ENCODE measurements at regions not wholly inside any gene's neighbourhood (a gene's known extent, or its start where the extent isn't known, plus 50 kb on each side); places are given as distances from the start of the nearest gene placed in this dataset.
"Not testable (repeated sequence)": the region's sequence is repeated elsewhere in the genome, so short reads cannot be mapped to it uniquely, and the experiment has no call there.

DNA sequence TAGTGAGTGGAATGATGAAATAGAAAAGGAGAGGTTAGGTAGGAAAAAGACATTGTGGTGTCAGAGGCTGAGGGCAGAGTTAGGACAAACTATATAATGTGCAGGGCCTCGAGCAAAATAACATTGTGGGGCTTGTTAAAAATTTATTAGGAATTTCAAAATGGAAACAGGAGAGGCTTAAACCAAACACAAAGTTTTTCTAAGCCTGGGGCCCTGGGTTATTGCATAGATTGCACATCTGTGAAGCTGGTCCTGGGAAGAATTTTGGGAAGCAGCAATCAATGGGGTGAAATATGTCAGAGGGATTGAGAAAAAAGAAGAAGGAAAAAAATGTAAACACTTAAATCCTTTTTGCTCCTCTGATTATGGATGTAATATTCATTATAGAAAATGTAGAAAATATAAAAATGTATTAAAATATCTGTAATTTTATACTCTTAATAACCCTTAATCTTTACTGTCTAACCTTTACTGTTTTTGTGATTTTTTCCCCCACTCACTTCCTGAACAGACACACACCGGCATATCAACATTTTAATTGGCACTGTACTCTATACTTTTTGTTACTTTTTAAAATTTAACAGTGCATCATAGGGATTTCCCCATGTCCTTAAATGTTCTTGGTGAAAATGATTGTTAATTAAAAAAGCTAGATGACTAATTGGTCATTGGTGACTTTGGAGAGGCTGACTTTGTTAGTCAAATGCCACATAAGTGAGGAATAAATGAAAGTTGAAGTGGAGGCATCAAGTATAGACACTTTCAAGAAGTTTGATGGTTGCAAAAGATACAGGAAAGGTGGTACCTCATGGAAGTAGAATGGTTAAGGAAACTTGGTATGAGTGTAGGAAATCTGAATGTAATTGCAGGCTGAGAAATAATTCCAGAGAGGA is 183.4 kb downstream of the NFKBIZ start:
- no peak for DNase-seq (ENCODE audit: low read depth in 4 of 4, low spot score in 3 of 4)

DNA sequence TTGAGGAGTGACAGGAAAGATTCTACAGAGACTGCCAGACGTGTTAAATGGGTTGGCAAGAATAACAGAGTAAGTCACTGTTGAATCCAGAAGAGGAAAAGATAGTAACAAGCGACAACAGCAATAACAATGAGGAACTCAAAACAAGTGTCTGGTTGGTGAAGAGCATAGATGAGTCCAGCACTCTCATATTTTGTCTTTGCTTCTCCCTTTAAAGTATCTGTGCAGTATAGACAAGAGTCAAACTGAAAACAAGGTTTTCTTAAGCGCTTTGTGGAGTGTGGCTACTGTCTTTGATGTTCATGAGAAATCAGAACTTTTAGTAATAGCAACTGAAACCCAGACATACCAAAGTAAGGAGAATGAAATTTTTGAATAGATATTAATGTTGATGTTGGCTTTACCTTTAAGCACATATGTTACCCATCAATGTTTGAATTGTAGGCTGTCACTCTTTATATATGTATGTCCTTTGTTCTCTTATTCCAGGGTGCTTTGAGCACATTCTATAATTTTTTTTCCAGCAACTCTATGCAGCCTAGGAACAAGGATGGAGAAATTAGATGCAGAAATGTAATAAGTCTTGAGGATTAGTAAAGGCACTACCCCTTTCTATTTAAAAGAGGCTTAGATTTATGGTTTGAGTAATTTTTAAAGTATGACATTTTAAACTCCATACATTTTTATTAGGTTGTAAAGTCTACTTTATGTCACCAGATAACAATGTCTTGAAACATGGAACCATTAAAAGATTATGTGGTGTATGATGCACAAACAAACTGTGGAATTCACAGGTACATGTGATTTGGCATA is 185.5 kb downstream of the NFKBIZ start:
- DNase-seq (ENCODE audit: low read depth in 4 of 4, low spot score in 3 of 4), result no peak

DNA sequence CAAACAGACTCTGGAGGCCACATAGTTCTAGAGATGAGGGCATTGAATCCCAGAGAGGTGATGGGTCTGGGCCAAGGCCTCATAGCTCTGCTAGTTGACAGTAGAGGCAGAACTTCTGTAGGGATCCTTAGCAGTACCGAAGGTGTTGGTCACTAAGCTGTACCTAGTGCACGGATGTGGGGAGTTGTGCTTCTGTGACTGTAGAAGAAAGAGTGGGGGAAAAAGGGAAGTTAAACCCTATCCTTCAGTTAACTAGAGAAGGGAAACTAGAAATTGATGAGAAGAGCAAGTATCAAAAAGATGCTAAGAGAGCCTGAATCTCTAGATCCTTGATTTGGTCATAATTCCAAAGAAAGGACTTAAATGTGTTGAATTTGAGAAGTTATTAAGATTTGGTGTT is 186.7 kb downstream of the NFKBIZ start:
- DNase-seq (ENCODE audit: low read depth in 4 of 4, low spot score in 3 of 4), result no peak

DNA sequence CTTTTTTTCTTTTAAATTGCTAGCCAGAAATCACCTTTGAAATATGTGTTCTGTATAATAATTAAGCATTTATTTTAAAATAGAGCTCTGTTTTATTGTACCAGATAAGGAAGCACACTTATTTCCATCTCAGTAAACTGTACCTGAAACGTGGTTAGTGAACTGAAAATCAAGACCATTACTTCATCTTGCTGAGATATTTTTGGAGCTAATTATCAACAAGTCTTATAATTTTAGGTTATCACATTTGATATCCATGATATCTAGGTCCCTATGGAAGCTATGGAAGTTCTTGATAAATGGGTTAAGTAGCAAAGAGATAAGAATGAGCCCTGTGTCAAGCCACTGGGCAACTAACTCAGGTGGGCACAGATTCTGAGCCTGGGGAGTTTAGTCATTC is 187.2 kb downstream of the NFKBIZ start:
- DNase-seq (ENCODE audit: low read depth in 4 of 4, low spot score in 3 of 4), result no peak

DNA sequence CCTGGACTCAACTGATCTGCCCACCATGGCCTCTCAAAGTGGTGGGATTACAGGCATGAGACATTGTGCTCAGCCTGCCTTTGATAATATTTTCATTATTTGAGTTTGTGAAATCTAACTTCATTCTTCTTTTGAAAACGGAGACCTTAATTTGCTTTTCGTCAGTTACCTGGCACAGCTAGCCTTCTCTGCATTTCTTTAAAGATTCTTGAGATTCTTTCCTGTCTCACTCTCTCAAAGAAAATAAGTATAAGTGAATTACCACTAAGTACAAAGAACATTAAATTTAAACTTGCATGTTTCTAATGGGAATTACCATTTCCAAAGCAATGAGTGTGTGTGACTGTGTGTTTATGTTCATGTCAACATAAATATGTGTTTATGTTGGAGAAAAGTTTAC is 187.9 kb downstream of the NFKBIZ start:
- DNase-seq (ENCODE audit: low read depth in 4 of 4, low spot score in 3 of 4), result peak in 1 of 4 donors; percentile 22

DNA sequence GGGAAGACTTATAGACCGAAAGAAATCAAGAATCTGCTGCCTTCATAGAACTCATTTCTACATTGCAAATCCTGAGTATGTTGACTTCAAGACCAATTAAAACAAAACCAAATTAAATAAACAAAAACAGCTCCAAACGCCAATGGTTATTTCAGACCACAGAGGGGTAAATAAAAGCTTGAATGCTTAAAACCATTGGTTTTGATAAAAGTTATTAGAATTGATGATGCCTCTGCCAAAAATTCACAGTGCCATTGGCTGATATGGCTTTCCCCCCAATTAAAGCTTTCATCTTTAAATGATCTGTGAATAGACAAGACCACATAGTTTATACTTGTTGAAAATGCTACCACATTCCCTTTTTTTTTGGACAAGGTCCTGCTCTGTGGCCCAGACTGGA is 188.5 kb downstream of the NFKBIZ start:
- DNase-seq (ENCODE audit: low read depth in 4 of 4, low spot score in 3 of 4), result no peak

DNA sequence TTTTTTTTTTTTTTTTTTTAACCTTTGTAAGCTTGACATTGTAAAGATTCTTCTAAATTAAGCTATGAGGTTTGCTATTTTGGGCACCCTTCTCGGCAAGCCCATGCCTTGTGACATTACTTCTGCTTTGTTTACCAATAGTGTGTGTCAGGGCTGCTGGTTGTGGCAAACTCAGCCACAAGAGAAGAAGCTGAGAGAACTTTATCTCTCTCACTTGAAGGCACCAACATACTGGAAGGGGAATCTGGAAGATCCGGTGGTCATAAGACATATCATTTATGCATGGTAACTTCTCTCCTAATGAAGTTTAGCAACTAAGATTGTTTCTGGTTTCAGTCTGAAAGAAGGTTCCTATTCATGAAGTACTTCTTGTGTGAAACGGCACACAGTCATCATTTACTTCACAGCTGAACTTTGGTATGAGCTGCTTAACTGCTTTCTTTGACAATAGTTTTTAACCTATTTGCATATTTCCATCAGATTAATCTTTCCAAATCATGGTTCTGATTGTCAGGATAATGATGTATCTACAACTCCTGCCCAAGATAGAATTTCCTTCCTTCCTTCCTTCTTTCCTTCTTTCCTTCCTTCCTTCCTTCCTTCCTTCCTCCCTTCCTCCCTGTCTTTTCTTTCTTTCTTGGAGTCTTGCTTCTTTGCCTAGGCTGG is 189.3 kb downstream of the NFKBIZ start:
- no peak for DNase-seq (ENCODE audit: low read depth in 4 of 4, low spot score in 3 of 4)

DNA sequence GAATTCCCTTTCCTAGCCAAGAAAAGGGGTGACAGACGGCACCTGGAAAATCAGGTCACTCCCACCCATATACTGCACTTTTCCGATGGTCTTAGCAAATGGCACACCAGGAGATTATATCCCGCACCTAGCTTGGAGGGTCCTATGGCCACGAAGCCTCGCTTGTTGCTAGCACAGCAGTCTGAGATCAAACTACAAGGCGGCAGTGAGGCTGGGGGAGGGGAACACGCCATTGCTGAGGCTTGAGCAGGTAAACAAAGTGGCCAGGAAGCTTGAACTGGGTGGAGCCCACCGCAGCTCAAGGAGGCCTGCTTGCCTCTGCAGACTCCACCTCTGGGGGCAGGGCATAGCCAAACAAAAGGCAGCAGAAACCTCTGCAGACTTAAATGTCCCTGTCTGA is 190.8 kb downstream of the NFKBIZ start:
- not testable (repeated sequence) for DNase-seq (ENCODE audit: low read depth in 4 of 4, low spot score in 3 of 4)

DNA sequence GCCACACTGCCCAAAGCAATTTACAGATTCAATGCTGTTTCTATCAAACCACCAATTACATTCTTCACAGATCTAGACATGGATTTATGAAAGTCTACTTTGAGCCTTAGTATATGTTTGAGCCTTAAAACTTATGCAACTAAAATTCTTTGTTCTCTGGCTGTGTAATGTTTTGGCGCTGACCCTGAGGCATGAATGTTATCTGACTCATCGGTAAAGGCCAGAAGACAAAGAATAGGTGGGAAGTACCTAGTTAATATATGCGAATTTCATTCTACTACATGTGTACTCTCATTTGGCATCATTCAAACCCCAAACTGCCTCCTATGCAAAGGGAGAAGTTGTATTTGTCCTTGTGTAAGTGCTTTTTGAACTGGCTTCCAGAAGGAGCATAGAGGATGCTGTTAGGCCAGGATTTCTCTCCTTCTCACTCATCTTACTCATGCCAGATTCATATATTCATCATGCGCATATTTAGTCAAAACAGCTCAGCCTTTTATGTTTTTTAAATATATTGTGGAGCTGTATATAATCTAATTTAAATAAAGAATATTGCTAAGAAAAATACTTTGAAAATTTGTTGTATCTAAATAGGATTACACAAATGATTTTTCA is 204.2 kb downstream of the NFKBIZ start:
- no peak for DNase-seq (ENCODE audit: low read depth in 4 of 4, low spot score in 3 of 4)

DNA sequence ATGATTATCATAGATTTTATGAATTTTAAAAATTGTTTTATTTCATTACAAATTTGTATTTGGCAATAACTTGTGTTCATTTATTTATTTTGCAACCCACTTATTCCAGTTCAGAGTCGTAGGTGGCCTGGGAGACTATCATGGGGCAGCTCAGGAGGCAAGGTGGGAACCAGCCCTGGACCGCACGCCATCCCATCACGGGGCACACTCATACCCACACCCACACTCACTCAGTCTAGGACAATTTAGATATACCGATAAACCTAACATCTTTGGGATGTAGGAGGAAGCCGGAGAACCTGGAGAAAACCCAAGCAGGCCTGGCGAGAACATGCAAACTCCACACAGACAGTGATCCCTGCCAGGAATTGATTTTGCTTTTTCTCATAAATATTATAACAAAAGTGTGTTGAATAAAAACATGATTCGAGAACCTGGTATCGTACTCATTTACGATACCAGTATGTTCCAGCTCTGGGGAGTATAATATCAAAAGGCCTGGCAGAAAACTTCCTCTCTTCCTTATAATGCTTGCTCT is 205.3 kb downstream of the NFKBIZ start:
- DNase-seq (ENCODE audit: low read depth in 4 of 4, low spot score in 3 of 4), result no peak

DNA sequence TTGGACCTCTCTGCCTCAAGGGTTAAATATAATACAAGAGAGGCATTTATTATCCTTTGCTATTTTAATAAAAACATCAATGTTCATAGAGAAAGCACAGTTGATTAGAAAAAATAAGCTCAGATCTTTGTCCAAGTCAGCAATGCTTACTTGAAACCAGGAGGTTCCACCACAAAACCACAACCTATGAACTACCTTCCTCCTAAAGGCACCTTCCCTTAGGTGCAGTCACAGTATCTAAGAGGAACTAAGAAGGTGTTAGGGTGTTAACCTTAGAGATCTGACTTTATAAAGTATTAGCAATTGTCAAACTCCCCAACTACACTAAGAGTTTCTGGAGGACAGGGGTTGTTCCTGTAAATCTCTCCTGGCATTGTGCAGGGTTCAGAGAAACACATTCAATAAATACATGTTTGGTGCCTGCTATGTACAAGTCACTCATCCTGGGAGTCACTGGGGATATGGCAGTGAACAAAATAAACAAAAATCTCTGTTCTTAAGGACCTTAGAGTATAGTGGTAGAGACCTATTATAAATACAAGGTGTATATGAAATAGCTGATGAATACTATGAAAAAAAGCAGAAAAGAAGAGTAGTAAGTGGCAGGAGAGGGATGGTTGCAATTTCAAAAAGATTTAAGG is 208.6 kb downstream of the NFKBIZ start:
- no peak for DNase-seq (ENCODE audit: low read depth in 4 of 4, low spot score in 3 of 4)

DNA sequence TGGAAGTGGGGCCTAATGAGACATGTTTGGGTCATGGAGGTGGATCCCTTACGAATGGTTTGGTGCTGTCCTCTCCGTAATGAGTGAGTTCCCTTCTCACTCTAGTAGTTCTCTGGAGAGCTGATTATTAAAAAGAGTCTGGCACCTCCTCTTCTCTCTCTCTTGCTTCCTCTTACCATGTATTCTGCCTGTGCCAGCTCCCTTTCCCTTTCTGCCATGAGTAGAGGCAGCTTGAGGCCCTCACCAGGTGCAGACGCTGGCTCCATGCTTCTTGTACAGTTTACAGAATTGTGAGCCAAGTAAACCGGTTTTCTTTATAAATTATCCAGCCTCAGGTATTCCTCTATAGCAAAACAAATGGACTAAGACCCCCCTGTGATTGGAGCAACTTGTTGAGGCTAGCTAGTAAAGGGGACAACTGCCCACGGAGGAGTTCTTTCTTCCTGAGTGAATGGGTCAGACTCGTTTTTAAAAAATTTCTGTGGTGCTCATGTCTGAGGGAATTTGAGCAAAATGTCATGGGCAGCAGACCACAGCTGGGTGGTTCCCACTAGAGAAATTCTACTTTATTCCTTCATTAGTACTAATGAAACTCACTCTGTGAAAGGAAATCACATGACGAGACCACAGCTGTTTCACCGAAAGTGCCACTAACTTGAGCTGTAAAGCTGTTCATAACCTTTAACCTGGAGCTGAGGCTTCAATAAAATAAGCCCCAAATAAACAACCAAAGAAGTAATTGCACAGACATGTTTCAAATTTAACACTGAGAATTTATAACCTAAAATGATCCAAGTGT is 210.0 kb downstream of the NFKBIZ start:
- no peak for DNase-seq (ENCODE audit: low read depth in 4 of 4, low spot score in 3 of 4)

DNA sequence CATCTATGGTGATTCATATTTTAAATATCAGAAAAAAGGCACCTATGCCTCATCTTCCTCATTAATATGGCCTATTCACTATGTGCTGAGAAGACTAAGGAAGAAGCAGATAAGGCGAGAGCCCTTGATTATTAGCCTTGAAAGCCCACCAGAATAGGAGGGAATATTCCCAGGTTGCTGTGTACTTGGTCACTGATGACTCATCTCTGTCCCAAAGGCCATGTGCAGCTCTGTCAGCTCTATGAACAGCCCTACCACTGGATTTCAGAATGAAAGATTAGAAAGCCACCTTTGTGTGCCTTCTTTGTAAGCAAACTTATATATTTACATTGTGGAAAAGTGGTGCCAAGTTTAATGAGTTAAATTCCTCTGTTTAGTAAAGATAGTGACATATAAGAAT is 211.5 kb downstream of the NFKBIZ start:
- no peak for DNase-seq (ENCODE audit: low read depth in 4 of 4, low spot score in 3 of 4)

DNA sequence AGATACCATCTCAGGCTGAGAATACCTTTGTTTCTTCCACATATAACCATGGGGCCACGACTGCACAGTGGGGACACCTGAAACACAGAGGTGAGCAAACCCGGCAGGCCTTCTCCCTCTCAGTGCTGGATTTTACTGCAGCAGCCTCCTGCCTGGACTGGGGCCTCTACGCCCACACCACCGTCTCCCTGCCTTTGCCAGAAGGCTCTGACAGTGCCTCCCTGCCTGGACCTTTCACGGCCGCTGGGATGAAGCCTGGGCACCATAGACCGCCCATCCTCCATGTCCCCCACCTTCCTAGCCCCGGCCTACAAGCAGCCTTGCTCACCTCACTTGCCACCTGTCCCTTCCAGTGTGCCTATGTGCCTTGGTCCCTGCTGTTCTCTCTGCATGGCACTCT is 214.3 kb downstream of the NFKBIZ start:
- no peak for DNase-seq (ENCODE audit: low read depth in 4 of 4, low spot score in 3 of 4)

DNA sequence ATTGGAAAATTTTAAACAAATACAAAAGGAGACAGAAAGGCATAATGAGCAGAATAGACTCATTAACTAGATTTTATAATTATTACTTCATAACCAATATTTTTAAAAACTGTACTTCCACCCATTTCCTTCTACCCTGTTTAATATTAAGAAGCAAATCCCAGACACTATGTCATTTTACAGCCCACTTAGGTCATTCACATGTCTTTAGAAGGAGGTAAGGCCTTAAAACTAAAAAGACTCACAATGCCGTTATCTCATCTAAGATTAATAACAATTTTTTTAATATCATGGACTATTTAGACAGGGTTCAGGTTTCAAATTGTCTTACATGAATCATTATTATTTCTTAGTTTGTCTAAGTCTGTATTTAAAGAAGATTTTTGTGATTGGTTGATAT is 217.2 kb downstream of the NFKBIZ start:
- no peak for DNase-seq (ENCODE audit: low read depth in 4 of 4, low spot score in 3 of 4)

DNA sequence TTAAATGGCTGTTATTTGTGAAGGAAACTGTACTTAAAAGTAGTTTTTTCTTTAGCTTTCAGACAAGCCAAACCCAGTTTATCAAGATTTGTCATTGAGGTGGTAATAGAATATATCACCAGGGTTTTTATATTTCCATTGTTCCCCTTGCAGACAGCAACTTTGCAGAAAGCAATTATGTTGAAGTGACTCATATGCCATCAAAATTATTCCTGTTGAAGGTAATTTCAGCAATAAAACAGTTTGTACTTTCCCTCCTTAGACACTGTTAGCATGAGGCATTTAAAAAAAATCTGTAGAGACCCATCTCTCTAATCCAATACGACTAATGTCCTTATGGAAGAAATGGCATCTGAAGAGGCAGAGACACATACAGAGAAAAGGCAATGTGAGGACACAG is 219.0 kb downstream of the NFKBIZ start:
- DNase-seq (ENCODE audit: low read depth in 4 of 4, low spot score in 3 of 4), result no peak

DNA sequence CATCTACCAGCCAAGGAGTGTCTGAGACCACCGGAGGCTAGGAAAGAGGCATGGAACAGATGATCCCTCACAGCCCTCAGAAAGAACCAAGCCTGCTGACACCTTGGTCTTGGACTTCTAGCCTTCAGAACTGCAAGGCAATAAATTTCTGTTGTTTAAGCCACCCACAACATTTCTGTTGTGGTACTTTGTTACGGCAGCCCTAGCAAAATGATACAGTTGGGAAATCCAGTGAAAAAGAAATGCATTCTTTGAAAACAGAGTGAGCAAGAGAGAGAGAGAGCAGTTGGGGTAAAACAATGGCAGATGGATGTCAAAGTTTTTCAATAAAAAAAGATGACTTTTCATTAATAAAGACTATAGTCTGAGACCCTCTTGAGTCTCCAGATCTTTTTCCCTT is 219.4 kb downstream of the NFKBIZ start:
- no peak for DNase-seq (ENCODE audit: low read depth in 4 of 4, low spot score in 3 of 4)

DNA sequence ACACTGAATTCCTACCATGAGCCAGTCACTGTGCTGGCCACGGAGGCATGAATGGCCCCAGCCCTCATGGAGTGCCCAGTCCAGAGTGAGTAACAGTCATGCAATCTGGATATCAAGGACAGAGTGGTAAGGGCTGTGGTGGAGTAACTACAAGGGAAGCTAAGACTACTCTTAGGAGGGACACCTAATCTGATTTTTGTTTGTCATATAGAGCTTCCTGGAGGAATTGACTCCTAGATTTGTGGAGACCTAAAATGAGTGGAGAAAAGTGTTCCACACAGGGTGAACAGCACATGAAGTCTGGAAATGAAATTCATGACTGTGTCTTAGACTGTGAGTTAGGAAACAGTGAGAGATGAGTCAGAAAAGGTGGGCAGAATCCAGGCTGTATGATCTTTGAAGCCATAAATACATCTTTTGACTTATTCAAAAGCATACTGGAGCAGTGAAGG is 219.9 kb downstream of the NFKBIZ start:
- DNase-seq (ENCODE audit: low read depth in 4 of 4, low spot score in 3 of 4), result no peak

DNA sequence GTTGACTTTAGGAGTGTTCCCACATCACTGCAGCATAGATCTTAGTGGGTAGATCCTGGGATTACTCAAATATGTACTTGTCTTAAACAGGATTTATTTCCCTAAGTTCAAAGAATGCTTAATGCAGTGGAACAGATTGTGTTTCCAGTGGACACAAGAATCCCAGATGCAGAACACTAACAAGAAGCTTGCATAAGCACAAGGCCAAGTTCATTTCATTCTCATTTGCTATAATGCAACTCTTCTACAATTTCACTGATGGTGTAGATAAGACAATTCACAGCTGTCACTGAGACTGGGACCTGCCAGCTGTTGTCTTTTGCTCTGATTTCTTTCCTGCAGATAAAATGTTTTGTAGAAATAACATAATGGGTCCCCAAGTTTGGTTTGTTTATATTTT is 225.6 kb downstream of the NFKBIZ start:
- DNase-seq (ENCODE audit: low read depth in 4 of 4, low spot score in 3 of 4), result peak in 2 of 4 donors; percentile 24 to 28

All from right renal pelvis (tissue), 4 donors.